NCI-H774 (cell line): ENCODE measurements at regions not wholly inside any gene's neighbourhood (a gene's known extent, or its start where the extent isn't known, plus 50 kb on each side); places are given as distances from the start of the nearest gene placed in this dataset.

Source experiments
- DNase-seq: peaks from one replicate; lab custom pipeline; 2025; lab: John Stamatoyannopoulos, UW

GRCh38 chr5:29811914-29812679 is 1381.4 kb upstream of the CDH6 start:
- no peak for DNase-seq

GRCh38 chr5:29805804-29806203 is 1387.7 kb upstream of the CDH6 start:
- no peak for DNase-seq

GRCh38 chr5:29800752-29801151 is 1392.7 kb upstream of the CDH6 start:
- no peak for DNase-seq

- no peak for DNase-seq
Observed at GRCh38 chr5:29796013-29796412, 1397.5 kb upstream of the CDH6 start.

GRCh38 chr5:29795096-29795652 is 1398.3 kb upstream of the CDH6 start:
- no peak for DNase-seq

- DNase-seq = no peak
Observed at GRCh38 chr5:29794141-29794787, 1399.2 kb upstream of the CDH6 start.

GRCh38 chr5:29790281-29790680 is 1403.2 kb upstream of the CDH6 start:
- DNase-seq = no peak

- no peak for DNase-seq
Observed at GRCh38 chr5:29780401-29780800, 1413.1 kb upstream of the CDH6 start.

- DNase-seq = no peak
Observed at GRCh38 chr5:29779141-29779540, 1414.3 kb upstream of the CDH6 start.

GRCh38 chr5:29777373-29777772 is 1416.1 kb upstream of the CDH6 start:
- no peak for DNase-seq

GRCh38 chr5:29770936-29771335 is 1422.5 kb upstream of the CDH6 start:
- DNase-seq = no peak

- DNase-seq = no peak
Observed at GRCh38 chr5:29769474-29769873, 1424.0 kb upstream of the CDH6 start.

- DNase-seq = no peak
Observed at GRCh38 chr5:29758986-29759421, 1434.5 kb upstream of the CDH6 start.

GRCh38 chr5:29750453-29750852 is 1443.0 kb upstream of the CDH6 start:
- no peak for DNase-seq

GRCh38 chr5:29744618-29745017 is 1448.9 kb upstream of the CDH6 start:
- no peak for DNase-seq

- no peak for DNase-seq
Observed at GRCh38 chr5:29720954-29721353, 1472.5 kb upstream of the CDH6 start.

GRCh38 chr5:29719171-29719570 is 1474.3 kb upstream of the CDH6 start:
- no peak for DNase-seq

- DNase-seq = no peak
Observed at GRCh38 chr5:29715167-29715566, 1478.3 kb upstream of the CDH6 start.

GRCh38 chr5:29702875-29703274 is 1490.6 kb upstream of the CDH6 start:
- DNase-seq = no peak

GRCh38 chr5:29701600-29701999 is 1491.9 kb upstream of the CDH6 start:
- no peak for DNase-seq

- no peak for DNase-seq
Observed at GRCh38 chr5:29697785-29698414, 1495.6 kb upstream of the CDH6 start.

GRCh38 chr5:29697278-29697677 is 1496.2 kb upstream of the CDH6 start:
- no peak for DNase-seq

- DNase-seq = no peak
Observed at GRCh38 chr5:29672678-29673077, 1520.8 kb upstream of the CDH6 start.
